NCI-H1048 (cell line): ENCODE measurements at regions not wholly inside any gene's neighbourhood (a gene's known extent, or its start where the extent isn't known, plus 50 kb on each side); places are given as distances from the start of the nearest gene placed in this dataset.

Experiments
- DNase-seq: peaks from one replicate; lab custom pipeline; 2025; lab: John Stamatoyannopoulos, UW

DNA sequence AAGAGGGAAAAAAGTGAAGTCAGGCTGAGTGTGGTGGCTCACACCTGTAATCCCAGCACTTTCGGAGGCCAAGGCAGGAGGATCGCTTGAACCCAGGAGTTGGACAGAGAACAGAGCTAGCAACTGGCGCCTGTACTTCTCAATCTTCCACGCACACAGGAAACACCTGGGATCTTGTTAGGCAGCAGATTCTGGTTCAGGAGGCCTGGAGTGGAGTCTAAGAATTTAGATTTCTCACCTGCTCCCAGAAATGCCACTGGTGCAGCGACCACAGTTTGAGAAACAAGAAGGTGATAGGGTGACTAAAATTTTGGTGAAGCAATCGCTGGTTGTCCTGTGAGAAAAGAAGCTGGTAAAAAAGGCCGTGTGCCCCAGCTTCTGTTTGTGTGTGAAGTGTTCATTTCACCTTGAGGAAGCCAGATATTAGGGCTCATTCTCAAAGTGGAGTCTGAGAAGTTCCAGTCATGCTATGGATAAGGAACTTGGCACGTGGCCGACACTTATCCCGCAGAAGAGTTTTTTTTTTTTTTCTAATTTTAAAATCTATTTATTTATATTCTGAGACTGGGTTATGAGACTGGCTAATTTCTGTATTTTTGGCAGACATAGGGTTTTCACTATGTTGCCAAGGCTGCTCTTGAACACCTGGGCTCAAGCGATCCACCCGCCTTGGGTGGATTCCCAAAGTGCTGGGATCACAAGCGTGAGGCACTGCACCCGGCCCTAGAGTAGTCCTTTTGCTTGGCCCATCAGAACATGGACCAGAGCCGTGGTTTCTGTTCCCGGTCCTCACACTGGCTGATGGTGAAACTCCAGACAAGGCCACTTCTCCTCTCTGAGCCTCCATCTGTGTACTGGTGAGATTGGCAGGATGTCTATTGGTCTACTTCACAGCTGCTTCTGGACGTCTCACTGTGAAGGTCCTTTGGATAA is 324.6 kb upstream of the PROK2 start:
- no peak for DNase-seq

DNA sequence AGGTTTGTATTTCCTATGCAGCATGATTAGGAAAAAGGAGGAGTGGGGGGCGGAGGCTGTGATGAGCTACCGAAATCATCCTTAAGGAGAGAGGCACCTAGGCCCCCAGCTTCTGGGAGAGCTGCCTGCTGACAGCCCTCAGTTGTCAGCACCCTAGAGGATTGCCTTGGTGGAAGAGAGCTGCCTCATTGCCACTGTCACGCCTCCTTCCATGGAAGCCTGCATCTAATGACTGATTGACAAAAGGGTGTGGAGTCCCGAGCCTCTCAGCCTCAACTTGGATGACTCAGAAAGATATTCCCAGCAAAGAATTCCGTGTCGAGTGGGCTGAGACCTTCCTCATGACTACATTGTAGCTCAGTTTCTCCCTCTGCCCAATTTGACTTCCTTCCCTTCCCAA is 320.4 kb upstream of the PROK2 start:
- no peak for DNase-seq

DNA sequence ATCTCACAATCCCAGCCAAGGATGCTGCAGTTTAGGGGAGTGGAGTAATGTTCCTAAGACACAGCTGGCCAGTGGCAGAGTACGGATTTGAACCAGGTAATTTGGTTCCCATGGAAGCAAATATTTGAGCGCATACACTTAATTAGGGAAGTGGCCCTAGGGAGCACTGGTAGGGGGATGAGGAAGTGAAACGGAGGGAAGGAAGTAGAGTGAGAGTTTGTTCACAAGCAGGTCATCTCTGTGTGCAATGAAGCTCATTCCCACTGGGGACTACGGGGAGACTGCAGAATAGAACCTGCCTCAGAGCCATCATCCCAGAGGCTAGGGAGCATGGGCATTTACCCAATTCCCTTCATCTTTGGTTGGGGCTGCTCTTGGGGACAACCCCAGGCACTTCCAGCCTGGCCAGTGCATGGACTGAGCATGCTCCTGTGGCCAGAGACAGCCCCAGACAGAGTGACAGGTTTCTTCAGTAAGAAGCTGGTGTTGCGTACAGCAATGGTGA is 317.2 kb upstream of the PROK2 start:
- DNase-seq: no peak

DNA sequence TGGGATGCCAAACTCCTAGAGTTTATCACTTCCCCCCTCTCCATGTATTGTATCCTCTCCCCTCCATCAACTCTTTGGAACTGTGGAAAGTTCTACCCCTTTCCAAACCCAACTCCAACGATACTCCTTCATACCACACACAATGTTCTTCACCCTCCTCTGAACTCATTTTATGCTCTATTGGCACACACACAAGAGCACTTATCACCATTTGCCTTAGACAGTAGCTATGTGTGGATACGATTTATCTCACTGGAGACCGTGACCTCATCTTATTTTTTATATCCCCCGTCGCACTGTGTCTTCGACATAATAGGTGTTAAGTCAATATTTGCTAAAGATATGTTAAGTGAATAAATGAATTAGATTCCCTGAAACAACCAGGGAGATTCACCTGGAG is 316.5 kb upstream of the PROK2 start:
- DNase-seq: no peak

DNA sequence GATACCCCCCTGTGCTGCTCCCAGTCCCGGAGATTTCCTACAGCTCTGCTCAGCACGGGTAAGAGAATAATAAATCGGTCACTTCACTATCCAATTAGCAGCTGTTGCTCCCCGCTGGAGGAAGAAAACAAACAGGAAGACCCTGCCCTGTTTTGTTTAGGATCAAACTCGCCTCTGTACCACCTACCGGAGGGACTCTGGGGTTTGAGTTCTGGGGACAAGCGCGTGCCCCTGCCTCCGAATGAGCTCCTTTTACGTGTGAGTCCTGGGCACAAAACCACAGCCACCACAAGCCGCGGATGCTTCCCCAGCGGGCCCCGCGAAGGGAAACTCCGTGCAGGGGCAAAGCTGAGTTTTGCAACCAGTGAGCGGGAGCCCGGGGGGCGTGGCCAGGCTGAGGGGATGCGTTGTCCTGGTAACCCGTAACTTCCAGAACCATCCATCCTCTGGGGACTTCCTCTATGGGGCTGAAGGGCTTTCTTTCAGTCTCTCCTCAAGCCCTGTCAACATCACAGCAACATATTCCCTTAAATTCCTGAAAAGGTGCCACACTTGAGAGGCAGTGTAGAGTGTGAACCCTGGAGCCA is 315.7 kb upstream of the PROK2 start:
- DNase-seq: no peak

DNA sequence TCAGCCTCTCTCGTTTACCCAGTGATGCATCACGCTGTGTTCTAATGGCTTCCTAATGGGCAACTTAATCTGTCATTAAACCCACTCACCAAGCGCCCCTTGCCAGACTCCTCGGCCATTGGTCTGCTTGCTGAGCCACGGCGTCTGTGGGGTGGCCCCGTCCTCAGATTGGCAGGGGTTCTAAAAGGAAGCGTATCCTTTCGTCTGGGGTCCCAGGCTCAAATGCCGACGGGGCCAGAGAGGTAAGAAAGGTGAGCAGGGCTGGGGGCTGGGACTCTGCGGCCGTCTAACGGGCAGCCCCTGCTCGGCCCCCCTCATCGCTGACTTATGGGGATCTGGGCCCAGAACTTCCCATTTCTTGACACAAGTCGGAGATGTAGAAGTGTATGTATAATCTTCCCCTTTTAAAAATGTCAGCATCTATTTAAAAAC is 315.1 kb upstream of the PROK2 start:
- no peak for DNase-seq

DNA sequence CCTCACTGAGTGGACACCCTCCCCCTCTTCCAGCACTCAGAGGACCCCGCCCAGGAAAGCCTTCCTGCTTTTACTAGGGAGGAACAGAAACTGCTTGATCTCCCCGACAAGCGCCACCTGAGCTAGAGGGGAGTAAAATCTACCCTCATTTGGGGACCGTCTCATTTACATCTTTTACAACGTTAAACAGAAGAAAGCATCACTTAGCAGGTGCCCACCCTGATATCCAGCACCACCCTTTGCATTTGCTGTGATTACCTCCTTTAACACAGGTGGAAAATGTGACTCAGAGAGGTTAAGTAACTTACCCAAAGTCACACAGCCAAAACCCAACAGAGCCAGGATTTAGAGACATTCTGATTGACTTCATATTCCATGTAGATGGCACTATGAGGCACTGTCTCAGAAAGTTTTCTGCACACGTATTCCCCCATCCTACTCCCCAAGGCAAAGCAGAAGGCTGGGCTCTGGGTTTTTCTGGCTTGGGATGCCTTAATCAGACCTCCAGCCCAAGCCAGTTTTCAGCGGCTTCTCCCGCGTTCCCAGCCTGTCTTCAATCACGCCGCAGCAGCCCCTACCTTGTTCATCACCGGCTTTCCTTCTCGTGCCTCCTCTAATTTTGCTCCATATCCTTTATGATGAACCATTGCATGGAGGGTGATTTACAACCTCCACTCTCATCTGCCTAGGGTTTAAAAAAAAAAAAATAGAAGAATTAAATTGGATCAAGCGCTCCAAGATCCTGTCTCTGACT is 314.6 kb upstream of the PROK2 start:
- no peak for DNase-seq

DNA sequence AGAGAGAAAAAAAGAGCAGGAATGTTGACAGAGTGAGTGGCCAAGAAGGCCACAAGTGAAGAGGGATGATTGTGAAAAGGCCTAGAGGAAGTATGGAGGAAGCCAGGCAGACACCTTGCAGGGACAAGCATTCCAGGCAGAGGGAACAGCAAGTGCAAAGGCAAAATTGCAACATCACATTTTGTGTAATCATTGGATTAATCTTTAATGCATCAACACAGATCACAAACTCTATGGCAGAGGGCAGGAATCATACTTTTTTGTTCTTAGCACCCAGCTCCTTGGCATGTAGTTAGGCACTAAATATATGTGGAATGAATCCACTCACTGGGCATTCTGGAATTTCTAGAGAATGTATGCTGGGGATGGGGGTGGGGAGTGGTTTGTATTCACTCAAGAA is 312.1 kb upstream of the PROK2 start:
- no peak for DNase-seq

DNA sequence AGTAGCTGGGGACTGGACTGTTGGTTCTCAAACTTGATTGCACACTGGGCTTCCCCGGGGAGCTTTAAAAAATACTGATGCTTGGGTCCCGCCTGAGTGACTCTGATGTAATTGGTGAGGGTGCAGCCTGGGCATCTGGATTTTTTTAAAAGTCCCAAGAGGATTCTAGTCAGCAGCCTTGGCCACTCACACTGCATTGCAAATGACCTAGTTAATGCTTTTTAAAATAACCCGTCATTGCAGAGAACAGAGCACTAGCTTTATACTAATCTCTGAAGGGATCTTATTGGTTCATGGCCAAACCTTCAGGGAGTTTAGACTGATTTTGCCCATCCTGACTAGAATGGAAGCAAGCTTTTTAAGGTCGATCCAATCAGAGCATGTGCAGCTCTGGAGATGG is 310.6 kb upstream of the PROK2 start:
- DNase-seq: no peak

DNA sequence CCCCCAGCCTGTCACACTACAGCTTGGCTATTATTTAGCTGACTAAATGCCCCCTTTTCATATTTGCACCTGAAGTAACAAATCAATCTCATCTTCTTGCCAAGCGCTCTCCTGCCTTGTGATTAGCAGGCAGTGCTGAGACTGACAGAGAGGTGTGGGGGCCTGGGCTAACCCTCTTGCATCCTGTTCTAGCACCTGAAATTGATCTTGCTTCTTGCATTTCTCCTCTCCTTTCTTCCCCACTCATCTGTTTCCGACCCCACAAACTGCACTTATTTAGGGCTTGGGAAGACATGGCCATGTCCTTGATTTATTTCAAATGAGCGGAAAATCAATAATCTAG is 309.0 kb upstream of the PROK2 start:
- DNase-seq: no peak

DNA sequence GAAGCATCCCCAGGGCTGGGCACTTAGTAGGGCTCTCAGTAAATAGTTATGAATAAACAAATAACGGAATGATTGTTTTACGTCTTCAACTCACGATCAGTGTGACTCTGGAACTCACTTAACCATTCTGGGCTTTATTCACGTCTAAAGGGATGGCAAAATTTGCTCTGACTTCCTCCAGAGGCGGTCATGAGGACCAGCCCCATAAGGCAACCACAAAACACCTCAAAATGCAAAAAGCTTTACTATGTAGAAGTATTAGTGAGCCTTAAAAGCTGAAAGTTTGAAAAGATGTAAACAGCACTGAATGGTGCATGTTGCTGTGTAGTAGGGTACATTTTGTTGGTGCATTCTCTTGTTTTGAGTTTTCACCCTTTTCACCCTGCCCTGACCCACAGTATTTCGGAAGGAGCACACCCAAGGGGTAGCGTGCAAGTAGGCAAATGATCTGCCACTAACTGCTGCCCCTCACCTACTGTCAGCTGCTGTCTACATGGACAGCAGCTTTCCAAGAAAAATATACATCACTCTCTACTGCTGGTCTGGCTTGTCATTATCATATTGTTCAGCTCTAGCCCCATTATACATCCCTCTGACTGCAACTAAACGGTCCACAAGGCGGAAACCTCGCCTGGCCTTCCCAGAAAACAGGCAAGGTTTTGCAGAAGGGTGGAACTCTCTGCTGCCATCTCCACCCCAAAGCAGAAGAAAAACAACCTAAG is 308.5 kb upstream of the PROK2 start:
- no peak for DNase-seq

DNA sequence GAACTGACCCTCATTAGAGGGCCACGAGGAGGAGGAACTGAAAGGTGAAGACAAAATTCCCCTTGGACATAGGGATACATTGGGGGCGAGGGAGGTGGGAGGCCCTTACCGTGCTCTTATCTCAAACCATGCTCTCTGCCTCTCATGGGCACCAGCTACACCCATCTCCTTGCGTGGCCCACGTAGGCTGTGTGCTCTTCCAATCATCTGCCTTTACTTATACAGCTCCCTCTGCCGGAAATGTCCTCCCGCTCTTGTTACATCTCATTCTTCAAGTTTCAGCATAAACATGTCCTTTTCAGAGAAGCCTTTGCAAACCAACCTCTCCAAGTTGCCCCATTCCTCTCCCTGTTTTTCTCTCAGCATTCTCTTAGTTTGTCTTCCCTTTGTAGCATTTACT is 307.8 kb upstream of the PROK2 start:
- DNase-seq: no peak

DNA sequence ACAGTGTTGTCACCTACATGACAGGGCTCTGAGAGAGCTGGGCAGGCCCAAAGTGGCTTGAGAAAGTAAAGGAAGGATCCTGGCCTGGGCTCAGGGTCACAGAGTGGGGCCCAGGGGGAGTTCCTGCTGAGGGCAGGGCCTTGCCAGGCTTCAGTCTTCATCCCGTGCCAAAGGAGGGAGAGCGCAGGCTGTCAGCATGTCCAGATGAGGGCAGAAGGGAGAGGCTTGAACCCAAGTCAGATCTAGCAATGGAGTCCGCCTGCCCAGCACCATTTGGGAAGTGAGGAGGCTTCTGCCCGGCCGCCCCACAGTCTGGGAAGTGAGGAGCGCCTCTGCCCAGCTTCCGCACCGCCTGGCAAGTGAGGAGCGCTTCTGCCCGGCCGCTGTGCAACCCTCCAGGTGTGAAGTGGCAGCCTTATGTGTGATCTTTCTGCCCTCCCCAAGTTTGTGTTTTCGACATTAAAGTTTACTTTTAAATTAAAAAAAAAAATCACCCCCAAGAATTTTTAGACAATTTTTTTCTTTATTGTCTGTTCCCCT is 303.6 kb upstream of the PROK2 start:
- DNase-seq: no peak

DNA sequence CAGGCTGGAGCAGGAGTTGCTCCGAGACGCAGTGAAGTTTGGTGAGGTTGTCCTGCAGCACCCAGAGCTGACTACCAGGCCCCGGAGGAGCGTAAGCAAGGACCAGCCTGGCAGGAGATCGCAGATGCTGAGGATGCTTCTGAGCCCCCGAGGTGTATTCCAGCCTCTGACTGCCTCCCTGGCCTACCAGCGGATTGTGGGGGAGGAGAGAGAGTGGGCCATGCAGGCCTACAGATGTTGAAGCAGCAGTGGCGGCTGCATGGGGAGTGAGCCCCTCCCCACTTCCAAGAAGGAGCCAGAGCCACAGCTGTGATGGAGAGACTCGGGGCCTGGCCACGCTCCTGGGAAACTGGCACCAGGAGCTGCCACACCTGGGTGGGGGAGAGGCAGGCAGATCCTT is 302.5 kb upstream of the PROK2 start:
- DNase-seq: no peak

DNA sequence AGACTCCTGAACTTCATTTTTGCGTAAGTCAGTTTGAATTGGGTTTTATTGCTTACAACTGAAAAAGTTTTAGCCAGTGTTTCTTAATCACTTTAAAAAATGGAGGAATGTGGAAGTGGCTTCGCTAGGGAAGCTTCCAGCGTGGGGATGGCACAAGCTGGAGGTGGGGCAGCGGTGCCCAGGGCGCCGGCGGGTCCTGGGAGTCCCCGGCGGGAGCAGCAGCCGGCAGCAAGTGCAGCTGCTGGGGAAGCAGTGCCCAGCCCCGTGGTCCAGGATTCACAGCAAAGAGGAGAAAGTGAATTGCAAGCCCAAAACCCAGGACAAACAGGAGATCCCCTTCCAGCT is 301.8 kb upstream of the PROK2 start:
- no peak for DNase-seq

DNA sequence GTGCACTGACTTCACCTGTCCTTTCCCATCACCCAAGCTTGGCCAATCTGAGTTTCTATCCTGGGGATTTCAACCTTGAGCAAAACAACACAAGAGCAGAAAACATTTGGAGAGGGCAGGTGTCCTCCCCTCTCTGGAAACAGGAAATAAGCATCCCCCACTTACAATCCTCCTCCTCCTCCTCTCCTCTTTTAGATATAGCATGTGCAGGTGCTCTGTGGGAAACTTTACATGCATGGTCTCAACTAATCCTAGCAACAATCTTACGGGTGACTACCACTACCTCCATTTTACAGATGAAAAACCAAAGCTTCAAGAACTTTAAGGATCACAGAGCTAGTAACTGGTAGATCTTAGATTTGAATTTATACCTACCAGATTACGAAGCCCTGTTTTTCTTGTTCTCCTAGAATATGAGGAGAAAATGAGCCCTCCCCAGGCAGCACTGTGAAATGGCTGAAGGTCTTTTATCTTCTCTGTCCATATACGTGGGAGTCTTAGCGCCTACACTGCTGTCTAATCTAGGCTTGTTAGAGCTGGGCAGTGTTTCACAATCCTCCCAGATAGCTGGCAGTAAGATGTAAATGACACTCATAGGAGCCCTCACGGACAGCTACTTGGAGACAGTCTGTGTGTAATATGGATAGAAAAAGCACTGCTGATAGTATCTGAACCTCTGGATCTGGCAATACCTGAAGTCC is 301.2 kb upstream of the PROK2 start:
- no peak for DNase-seq

DNA sequence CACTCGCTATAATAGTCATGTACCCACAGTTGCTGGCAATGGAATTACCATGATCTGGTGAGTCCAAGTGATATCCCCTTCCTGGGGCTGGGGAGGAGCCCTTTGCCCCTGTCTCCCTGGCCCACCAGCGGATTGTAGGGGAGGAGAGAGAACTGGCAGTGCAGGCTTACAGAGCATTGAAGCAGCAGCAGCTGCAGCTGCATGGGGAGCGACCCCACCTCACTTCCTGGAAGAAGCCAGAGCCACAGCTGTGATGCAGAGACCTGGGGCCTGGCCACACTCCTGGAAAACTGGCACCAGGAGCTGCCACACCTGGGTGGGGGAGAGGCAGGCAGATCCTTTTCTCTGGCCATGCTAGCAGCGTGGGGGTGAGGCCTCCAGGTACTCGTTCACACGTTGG is 300.1 kb upstream of the PROK2 start:
- DNase-seq: no peak

DNA sequence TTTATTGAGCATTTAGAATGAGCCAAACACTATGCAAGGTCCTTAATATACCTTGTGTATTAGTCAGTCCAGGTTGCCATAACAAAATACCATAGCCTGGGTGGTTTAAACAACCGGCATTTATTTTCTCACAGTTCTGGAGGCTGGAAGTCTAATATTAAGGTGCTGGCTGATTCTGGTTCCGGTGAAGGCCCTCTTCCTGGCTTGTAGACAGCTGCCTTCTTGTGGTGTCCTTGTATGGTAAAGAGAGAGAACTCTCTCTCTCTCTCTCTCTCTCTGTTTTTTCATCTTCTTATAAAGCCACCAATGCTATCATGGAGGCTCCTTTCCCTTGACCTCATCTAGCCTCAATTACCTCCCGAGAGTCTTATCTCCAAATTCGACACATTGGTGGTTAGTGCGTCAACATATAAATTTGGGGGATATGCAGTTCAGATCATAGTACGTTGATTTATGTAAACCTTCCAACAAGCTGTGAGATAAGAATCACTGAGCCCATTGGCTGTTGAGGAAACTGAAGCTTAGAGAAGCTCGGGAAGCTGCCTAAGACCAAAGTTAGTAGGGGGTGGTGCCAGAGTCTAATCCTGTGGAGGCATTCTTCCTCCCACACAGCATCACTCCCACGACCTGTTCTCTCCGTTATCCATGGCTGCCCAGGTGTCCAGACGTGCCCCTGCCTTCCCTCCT is 298.0 kb upstream of the PROK2 start:
- no peak for DNase-seq

DNA sequence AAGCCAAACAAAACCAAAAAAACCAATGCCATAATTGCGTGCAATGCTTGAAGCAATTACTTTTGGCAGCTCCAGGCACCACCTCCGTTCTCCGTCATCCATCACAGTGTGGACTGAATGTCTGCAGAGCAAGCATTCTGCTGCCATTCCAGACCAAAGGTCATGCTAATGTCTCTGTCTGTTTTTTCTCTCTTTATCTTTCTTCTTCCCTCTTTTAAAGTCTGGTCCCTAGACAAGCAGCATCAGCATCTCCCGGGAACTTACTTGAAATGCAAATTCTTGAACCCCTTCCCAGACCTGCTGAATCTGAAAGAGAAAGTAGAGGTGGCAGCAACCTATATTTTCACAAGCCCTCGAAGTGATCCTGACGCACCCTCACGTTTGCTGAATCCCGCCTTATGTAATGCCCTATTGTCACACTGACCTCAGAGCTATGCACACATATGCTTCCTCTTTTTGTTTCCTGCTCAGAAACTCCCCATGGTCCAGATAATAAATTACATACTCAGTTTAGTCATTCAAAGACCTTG is 297.3 kb upstream of the PROK2 start:
- DNase-seq: no peak

DNA sequence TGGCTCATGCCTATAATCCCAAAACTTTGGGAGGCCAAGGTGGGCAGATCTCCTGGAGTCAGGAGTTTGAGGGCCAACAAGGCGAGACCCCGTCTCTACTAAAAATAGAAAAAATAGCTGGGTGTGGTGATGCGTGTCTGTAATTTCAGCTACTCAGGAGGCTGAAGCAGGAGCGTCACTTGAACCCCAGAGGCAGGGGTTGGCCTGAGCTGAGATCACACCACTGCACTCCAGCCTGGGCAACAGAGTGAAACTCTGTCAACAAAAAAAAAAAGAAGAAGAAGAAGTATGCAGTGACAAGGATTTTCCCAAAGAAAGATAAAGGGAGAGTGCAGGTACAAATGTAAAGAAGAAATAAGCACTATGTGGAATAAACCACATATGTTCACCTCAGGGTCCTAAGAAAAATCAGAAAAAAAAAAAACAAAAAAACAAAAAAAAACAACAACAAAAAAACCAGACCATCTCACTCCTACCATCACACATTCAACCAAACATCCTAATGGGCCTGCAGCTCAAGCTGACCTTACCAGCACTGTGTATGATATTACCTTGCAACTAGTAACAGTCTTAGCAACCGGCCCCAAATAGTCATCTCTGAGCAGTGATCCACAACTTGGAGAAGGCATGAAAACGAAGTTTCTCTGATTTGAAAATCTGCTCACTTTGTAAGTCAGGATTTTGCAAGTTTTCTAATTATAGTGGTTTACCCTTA is 296.7 kb upstream of the PROK2 start:
- no peak for DNase-seq
